B cell (primary cell): ENCODE measurements at regions not wholly inside any gene's neighbourhood (a gene's known extent, or its start where the extent isn't known, plus 50 kb on each side); places are given as distances from the start of the nearest gene placed in this dataset.

ENCODE experiments used
- ATAC-seq: fragments of 200-7000 bp; cut with Tn5 transposase; one replicate; pipeline ENCODE4 v1.10.0; 2021; ENCODE audit warnings: low read depth, mild to moderate bottlenecking, moderate number of reproducible peaks, moderate library complexity
- CTCF ChIA-PET: fragments of 350-600 bp; sonication (Branson Sonifier 250); formaldehyde crosslinking; loops from one replicate; lab custom pipeline; 2021; ENCODE audit warnings: antibody characterized with exemption, inconsistent platforms; lab: Charles Lee
- POLR2A ChIA-PET: fragments of 350-600 bp; sonication (Branson Sonifier 250); formaldehyde crosslinking; loops from one replicate; lab custom pipeline; 2021; ENCODE audit warnings: antibody characterized with exemption; lab: Charles Lee
- DNase-seq: peaks from one replicate; pipeline ENCODE4 v3.0.0; 2013
- H2AFZ ChIP-seq: 2 replicates; pipeline ENCODE4 v1.6.1; 2012; ENCODE audit warnings: mild to moderate bottlenecking, low read depth, low read length; ENCODE audit not compliant: insufficient read depth, poor library complexity, severe bottlenecking
- H3K27ac ChIP-seq, 2 donors: 1 replicate in 1 of 2; 2 replicates in 1 of 2; pipeline ENCODE4 v1.5.1; 2012 to 2013; ENCODE audit warnings: low read length in 2 of 2, mild to moderate bottlenecking in 2 of 2, moderate library complexity in 1 of 2
- H3K27me3 ChIP-seq, 4 experiments: fragments of 200-600 bp in 1 of 4; sonication (generic) in 1 of 4; replicated peaks in 1 of 4; 1 replicate in 2 of 4; 2 replicates in 2 of 4; pipeline versions ENCODE4 v1.6.1 to v1.7.0; 2013 to 2016; ENCODE audit warnings: low read length in 3 of 4, mild to moderate bottlenecking in 2 of 4, mixed read lengths in 1 of 4, moderate library complexity in 1 of 4; ENCODE audit not compliant: insufficient read depth in 4 of 4, control insufficient read depth in 3 of 4; ENCODE audit errors: control extremely low read depth in 1 of 4
- H3K36me3 ChIP-seq, 2 experiments: replicated peaks in 1 of 2; 1 replicate in 1 of 2; 2 replicates in 1 of 2; pipeline versions ENCODE4 v1.6.1 to v1.7.1; 2013; ENCODE audit warnings: low read length in 1 of 2; ENCODE audit not compliant: insufficient read depth in 2 of 2, control insufficient read depth in 1 of 2; ENCODE audit errors: control extremely low read depth in 1 of 2, extremely low read depth in 1 of 2
- H3K4me1 ChIP-seq, 2 donors: fragments of 200-600 bp in 1 of 2; sonication (generic) in 1 of 2; 1 replicate in 1 of 2; 2 replicates in 1 of 2; pipeline versions ENCODE4 v1.5.1 to v1.6.1; 2013 to 2017; ENCODE audit warnings: low read length in 2 of 2; ENCODE audit not compliant: control insufficient read depth in 2 of 2, insufficient read depth in 2 of 2
- H3K4me2 ChIP-seq: replicated peaks from 2 replicates; pipeline ENCODE3; 2012; ENCODE audit warnings: mild to moderate bottlenecking, low read depth, low read length; ENCODE audit not compliant: poor library complexity, severe bottlenecking
- H3K4me3 ChIP-seq, 5 experiments: fragments of 200-600 bp in 1 of 5; sonication (generic) in 1 of 5; 1 replicate in 3 of 5; 2 replicates in 2 of 5; pipeline versions ENCODE4 v1.5.1 to v1.7.0; 2011 to 2016; ENCODE audit warnings: low read length in 4 of 5, mild to moderate bottlenecking in 4 of 5, low read depth in 2 of 5, control low read depth in 1 of 5, moderate library complexity in 1 of 5; ENCODE audit not compliant: insufficient read depth in 1 of 5; ENCODE audit errors: control extremely low read depth in 1 of 5, extremely low read depth in 1 of 5
- H3K79me2 ChIP-seq: fragments of 200-600 bp; sonication (generic); one replicate; pipeline ENCODE4 v1.6.0; 2016; ENCODE audit warnings: low read length; ENCODE audit not compliant: control insufficient read depth, insufficient read depth
- H3K9ac ChIP-seq: fragments of 200-600 bp; sonication (generic); 2 replicates; pipeline ENCODE4 v1.6.1; 2017; ENCODE audit warnings: mild to moderate bottlenecking, low read length, moderate library complexity
- H3K9me3 ChIP-seq, 3 donors: one replicate each; pipeline versions ENCODE4 v1.6.1 to v1.7.1; 2013; ENCODE audit warnings: low read length in 2 of 3; ENCODE audit not compliant: control insufficient read depth in 2 of 3, insufficient read depth in 1 of 3; ENCODE audit errors: control extremely low read depth in 1 of 3
- H4K20me1 ChIP-seq: 2 replicates; pipeline ENCODE4 v1.6.0; 2012; ENCODE audit warnings: mild to moderate bottlenecking, low read length; ENCODE audit not compliant: insufficient read depth, control insufficient read depth, poor library complexity, severe bottlenecking
- H3K27ac Mint-ChIP-seq: one replicate; pipeline ENCODE4 v1.8.0; 2021; ENCODE audit warnings: mixed read lengths
- H3K27me3 Mint-ChIP-seq: one replicate; pipeline ENCODE4 v1.8.0; 2021; ENCODE audit warnings: mixed read lengths
- H3K4me1 Mint-ChIP-seq: one replicate; pipeline ENCODE4 v1.8.0; 2021; ENCODE audit warnings: mixed read lengths
- H3K4me3 Mint-ChIP-seq: one replicate; pipeline ENCODE4 v1.8.0; 2021; ENCODE audit warnings: mixed read lengths
- H3K9me3 Mint-ChIP-seq: one replicate; pipeline ENCODE4 v1.8.0; 2022; ENCODE audit warnings: mixed read lengths; ENCODE audit not compliant: insufficient read depth
- EZH2 ChIP-seq: IDR thresholded peaks from 2 replicates; pipeline ENCODE4 v1.6.1; 2012; ENCODE audit warnings: borderline replicate concordance, low read depth, mild to moderate bottlenecking, moderate library complexity, low read length; ENCODE audit not compliant: insufficient read depth, poor library complexity, severe bottlenecking
- WGBS: methylation state at CpG from one replicate; pipeline ENCODE4 v1.1.5; 2013; ENCODE audit warnings: missing lambda C conversion rate; ENCODE audit not compliant: insufficient coverage; 5-methylcytosine and 5-hydroxymethylcytosine counted together
- intact Hi-C: fragments of 100-400 bp; cut with micrococcal nuclease; formaldehyde crosslinking; loops from one replicate; pipeline ENCODE4 v1.10.0; 2022
- TF ChIP-seq, protein P1 (sequence below): fragments of 200-600 bp; IDR thresholded peaks from one replicate; pipeline ENCODE4 v1.8.0; 2022; ENCODE audit warnings: antibody characterized with exemption, mild to moderate bottlenecking

DNA sequence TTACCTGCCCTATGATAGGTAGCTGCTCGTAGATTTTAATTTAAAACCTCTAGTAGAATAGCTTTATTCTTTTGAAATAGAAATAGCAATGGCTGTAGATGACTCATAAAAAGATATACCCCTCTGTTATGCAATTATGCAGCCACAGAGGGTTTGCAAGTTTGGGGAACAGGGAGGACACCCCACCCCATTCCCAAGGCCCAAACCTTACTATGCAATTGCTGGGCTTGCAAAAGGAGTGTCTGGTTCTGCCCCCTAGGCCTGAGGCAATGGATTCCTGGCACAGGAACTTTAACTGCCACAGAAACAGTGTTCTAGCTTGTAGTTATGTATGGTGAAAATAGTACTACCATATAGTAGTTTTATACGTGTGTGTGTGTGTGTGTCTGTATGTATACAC is 403.3 kb downstream of the ADAMTS20 start:
- POLR2A ChIA-PET: no interaction called here
- no CpG with 5 or more reads among the region's 2 CpGs for WGBS
- Mint-ChIP-seq H3K27ac (no peak overlapping the region), H3K4me1 (peaks cover 2% of the 10 kb centered on the region), H3K9me3 (no peaks in the 10 kb centered on the region), H3K27me3 (no peaks in the 10 kb centered on the region), H3K4me3 (no peak overlapping the region)
- ATAC-seq: no peak
- TF ChIP-seq, protein P1, sequence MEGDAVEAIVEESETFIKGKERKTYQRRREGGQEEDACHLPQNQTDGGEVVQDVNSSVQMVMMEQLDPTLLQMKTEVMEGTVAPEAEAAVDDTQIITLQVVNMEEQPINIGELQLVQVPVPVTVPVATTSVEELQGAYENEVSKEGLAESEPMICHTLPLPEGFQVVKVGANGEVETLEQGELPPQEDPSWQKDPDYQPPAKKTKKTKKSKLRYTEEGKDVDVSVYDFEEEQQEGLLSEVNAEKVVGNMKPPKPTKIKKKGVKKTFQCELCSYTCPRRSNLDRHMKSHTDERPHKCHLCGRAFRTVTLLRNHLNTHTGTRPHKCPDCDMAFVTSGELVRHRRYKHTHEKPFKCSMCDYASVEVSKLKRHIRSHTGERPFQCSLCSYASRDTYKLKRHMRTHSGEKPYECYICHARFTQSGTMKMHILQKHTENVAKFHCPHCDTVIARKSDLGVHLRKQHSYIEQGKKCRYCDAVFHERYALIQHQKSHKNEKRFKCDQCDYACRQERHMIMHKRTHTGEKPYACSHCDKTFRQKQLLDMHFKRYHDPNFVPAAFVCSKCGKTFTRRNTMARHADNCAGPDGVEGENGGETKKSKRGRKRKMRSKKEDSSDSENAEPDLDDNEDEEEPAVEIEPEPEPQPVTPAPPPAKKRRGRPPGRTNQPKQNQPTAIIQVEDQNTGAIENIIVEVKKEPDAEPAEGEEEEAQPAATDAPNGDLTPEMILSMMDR: no peak
- DNase-seq: no peak
- no peaks in the 10 kb centered on the region for H3K27me3 ChIP-seq
- intact Hi-C loops: no loop called here
- H3K9me3 ChIP-seq: no peaks in the 10 kb centered on the region
- no peaks in the 10 kb centered on the region for H3K4me1 ChIP-seq
- no peaks in the 10 kb centered on the region for H4K20me1 ChIP-seq
- no peak overlapping the region for H3K27ac ChIP-seq
- no peak overlapping the region for H3K4me3 ChIP-seq
- H3K36me3 ChIP-seq: no peaks in the 10 kb centered on the region
- no peak overlapping the region for H3K9ac ChIP-seq
- H3K79me2 ChIP-seq: no peaks in the 10 kb centered on the region
- no peak overlapping the region for H3K4me2 ChIP-seq
- CTCF ChIA-PET: no interaction called here
- H2AFZ ChIP-seq: no peak overlapping the region

DNA sequence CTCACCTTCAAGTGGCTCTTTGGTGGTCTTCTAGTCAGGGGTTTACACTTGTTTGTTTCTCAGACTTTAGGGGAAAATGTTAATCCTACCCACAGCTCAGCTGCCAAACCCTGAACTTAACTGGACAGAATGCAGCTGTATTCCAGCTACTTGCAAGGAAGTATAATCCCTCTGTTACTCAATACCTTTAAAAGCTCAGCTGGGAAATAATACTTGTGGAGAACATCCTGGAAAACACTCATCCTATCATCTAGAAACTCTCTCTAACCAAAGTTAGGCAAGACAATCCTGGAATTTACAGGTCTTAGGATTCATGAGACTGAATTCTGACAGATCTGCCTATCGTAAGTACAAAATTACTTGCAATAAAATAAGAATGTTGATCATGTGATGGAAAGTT is 404.1 kb downstream of the ADAMTS20 start:
- no peak for TF ChIP-seq EZH2
- TF ChIP-seq, protein P1: no peak
- Histone ChIP-seq H3K27me3 (no peaks in the 10 kb centered on the region), H3K27ac (no peak overlapping the region), H3K36me3 (no peaks in the 10 kb centered on the region), H3K79me2 (no peaks in the 10 kb centered on the region), H3K9ac (no peak overlapping the region), H4K20me1 (no peaks in the 10 kb centered on the region), H3K9me3 (no peaks in the 10 kb centered on the region), H2AFZ (no peak overlapping the region), H3K4me1 (no peaks in the 10 kb centered on the region), H3K4me3 (no peak overlapping the region), H3K4me2 (no peak overlapping the region)
- H3K27ac Mint-ChIP-seq: no peak overlapping the region
- ATAC-seq: no peak
- WGBS: no CpG with 5 or more reads among the region's 1 CpG
- intact Hi-C loops: no loop called here
- H3K4me1 Mint-ChIP-seq: peaks cover 2% of the 10 kb centered on the region
- ChIA-PET POLR2A (no interaction called here), CTCF (no interaction called here)
- H3K9me3 Mint-ChIP-seq: no peaks in the 10 kb centered on the region
- DNase-seq: no peak
- H3K27me3 Mint-ChIP-seq: no peaks in the 10 kb centered on the region
- no peak overlapping the region for H3K4me3 Mint-ChIP-seq
